ENCODE measurements at regions not wholly inside any gene's neighbourhood (a gene's known extent, or its start where the extent isn't known, plus 50 kb on each side); places are given as distances from the start of the nearest gene placed in this dataset.

DNA sequence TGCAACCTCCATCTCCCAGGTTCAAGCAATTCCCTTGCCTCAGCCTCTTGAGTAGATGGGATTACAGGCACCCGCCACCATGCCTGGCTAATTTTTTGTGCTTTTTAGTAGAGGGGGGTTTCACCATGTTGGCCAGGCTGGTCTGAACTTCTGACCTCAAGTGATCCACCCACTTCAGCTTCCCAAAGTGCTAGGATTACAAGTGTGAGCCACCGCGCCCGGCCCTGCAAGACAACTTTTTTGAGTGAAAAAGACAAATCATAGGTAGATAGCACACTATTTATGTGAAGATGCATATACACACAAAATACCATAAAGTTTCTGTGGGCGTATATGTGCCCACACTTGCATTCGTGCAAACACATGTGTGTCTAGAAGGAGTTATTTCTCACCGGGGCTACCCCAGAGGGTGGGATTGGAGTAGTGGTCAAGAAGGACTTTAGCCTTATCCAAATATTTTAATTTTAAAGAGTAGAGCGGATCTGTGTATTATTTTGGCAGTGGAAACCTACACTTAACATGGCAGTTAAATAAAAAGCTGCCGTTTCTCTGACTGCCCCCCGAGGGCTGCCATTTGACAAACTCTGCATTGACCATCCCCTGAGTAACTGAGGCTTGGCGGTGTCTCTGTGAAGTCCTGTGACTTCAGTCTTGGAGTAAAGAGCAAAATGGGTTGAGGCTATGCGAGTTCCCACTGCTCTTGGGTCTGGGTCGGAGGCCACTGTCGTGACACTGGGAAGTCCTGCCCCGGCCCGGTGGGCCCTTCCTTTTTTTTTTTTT, 93.4 kb upstream of the PTCH1 start:
- DNase-seq = no peak

DNA sequence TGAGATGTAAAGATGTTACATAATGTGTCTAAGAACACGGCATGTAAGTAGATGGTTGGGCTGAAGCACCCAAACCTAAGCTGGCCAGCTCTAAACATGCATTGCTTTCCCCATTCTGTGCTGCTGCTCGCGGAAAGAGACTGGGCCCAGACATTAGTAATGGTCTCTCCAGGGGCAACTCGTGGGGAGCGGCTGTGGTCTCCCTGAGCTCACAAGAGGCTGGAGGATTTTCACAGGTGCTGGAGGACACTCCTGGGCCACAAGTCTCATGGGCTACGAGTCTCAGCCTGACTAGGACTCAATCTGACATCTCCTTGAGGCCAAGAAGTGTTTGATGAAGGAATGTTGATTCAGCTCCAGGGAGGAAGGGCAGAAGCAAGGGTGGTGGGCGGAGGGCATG, 92.7 kb upstream of the PTCH1 start:
- DNase-seq = no peak

GRCh38 chr9:95608341-95608740, 91.6 kb upstream of the PTCH1 start:
- DNase-seq = no peak

DNA sequence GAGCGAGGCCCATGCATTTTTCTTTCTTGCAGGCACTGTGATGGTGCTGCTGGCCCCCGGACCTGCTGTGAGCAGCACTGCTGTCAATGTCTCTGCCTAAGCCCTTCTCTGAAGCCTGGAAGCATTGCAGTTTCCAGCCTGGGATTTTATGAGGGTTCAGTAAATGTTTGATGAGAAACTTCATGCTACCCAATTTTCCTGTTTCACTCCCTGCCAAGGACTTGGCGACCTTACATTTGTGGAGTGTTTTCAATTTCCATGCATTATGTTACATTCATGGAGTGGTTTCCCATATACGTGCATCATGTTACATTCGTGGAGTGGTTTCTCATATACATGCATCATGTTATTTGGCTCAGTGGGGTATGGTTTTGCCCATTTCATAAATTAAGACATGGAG, 90.7 kb upstream of the PTCH1 start:
- no peak for DNase-seq

- DNase-seq = no peak
Measured at GRCh38 chr9:95606489-95607350, 89.9 kb upstream of the PTCH1 start.

DNA sequence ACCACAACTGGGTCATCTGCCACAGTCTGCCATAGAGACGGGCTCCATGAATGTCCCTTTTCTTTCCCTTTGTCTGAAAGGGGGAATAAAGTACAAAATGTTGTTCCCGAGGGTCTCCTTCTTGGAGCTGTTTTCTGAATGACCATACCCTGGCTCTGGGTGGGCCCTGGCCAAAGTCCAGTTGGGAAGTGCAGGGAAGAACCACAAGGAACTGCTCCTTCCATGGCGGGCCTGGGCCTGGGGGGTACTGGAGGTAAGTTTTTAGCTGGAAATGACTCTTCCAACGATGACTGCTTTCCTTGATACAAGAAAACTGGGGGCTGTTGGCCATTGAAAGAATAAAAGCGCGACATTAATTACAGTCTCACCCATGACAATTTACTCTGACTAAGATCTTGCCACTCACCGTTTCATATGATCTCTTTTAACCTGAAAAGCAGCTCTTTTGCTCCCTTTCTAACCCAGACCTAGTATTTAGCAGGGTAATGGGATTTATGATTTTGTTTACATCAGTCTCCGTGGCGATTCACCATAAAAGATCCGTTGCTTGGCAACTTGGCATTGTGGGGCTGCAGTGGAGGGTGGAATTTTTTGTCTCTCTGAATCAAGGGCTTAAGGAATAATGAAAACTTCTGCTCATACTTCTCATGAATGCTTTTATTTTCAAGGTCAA, 89.2 kb upstream of the PTCH1 start:
- DNase-seq = no peak

- no peak for DNase-seq
Measured at GRCh38 chr9:95605101-95605500, 88.3 kb upstream of the PTCH1 start.

- DNase-seq = no peak
Measured at GRCh38 chr9:95598236-95598635, 81.5 kb upstream of the PTCH1 start.

- no peak for DNase-seq
Measured at GRCh38 chr9:95595721-95596295, 79.0 kb upstream of the PTCH1 start.

DNA sequence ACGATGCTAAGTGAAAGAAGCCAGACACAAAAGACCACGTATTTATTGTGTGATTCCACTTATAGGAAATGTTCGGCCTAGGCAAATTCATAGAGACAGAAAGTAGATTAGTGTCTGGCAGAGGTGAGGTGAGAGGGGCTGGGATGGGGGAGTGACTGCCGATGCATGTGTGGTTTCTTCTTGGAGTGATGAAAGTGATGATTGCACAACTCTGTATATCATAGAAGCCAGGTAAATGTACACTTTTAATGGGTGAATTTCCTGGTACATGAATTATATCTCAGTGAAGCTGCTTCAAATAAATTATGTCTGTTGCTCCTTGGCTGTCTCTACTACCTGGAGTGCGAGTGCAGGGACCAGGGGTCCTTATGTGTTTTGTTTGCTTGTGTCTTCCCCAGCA, 76.2 kb upstream of the PTCH1 start:
- DNase-seq = no peak

- no peak for DNase-seq
Measured at GRCh38 chr9:95588724-95589588, 72.2 kb upstream of the PTCH1 start.

- DNase-seq = no peak
Measured at GRCh38 chr9:95587021-95587964, 70.5 kb upstream of the PTCH1 start.

- no peak for DNase-seq
Measured at GRCh38 chr9:95586326-95586725, 69.6 kb upstream of the PTCH1 start.

DNA sequence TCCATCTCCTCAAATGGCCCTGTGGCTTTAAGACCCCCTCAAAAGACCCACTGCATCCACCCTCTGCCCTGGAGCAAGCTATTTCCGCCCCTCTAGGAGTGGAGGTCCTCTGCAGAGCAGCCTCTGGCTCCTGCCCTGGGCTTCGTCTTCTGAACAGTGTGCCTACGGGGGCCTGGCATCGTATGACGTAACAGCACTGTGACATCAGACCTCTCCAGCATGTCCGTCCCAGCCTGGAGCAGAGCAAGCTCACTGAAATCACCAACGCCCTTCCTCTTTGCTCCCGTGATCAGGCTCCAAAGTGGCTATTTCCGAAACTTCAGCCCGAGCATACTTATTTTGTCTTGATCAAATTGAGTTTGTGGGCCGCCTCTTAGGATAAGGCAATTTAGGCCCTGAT, 69.1 kb upstream of the PTCH1 start:
- DNase-seq = no peak

- DNase-seq = no peak
Measured at GRCh38 chr9:95584176-95584575, 67.4 kb upstream of the PTCH1 start.

GRCh38 chr9:95581900-95582299, 65.1 kb upstream of the PTCH1 start:
- DNase-seq = no peak

- DNase-seq = no peak
Measured at GRCh38 chr9:95580812-95581761, 64.3 kb upstream of the PTCH1 start.

- DNase-seq = no peak
Measured at GRCh38 chr9:95574866-95575553, 58.2 kb upstream of the PTCH1 start.

GRCh38 chr9:95574176-95574575, 57.4 kb upstream of the PTCH1 start:
- no peak for DNase-seq

Data from activated T-cell treated with anti-CD3 and anti-CD28 coated beads for 4 hours (primary cell).